AG10803 (cell line): ENCODE measurements at regions not wholly inside any gene's neighbourhood (a gene's known extent, or its start where the extent isn't known, plus 50 kb on each side); places are given as distances from the start of the nearest gene placed in this dataset.
"Not testable (repeated sequence)": the region's sequence is repeated elsewhere in the genome, so short reads cannot be mapped to it uniquely, and the experiment has no call there.

Experiments used
- DNase-seq: peaks from one replicate; pipeline ENCODE4 v3.0.0; 2010; ENCODE audit warnings: low read depth
- H3K4me3 ChIP-seq: 2 replicates; pipeline ENCODE4 v1.5.1; 2011; ENCODE audit warnings: mild to moderate bottlenecking, low read length, control low read depth
- TF ChIP-seq, protein P1 (sequence below): conservative IDR thresholded peaks from 2 replicates; pipeline ENCODE4 v1.5.1; 2011; ENCODE audit warnings: mild to moderate bottlenecking, low read length, control low read depth, inconsistent platforms

DNA sequence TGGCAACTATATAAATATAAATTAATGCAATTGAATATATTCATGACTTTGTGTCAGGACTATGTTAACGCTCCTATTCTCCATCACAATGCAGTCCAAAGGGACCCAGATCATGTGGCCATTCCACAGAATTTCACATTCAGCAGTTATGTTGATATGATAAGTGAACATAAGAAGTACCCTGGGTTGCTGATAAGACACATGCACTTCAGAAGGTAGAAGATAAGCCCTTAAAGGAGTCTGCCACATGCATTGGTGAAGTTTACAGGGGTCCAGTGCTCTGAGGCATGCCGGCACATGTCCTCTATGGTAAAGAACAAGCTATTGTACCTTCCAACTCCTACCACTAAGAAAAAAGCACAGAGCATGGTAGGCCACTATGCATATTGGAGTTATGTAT is 76.4 kb downstream of the PHAX start:
- DNase-seq: no peak
- no peak overlapping the region for H3K4me3 ChIP-seq
- TF ChIP-seq, protein P1, sequence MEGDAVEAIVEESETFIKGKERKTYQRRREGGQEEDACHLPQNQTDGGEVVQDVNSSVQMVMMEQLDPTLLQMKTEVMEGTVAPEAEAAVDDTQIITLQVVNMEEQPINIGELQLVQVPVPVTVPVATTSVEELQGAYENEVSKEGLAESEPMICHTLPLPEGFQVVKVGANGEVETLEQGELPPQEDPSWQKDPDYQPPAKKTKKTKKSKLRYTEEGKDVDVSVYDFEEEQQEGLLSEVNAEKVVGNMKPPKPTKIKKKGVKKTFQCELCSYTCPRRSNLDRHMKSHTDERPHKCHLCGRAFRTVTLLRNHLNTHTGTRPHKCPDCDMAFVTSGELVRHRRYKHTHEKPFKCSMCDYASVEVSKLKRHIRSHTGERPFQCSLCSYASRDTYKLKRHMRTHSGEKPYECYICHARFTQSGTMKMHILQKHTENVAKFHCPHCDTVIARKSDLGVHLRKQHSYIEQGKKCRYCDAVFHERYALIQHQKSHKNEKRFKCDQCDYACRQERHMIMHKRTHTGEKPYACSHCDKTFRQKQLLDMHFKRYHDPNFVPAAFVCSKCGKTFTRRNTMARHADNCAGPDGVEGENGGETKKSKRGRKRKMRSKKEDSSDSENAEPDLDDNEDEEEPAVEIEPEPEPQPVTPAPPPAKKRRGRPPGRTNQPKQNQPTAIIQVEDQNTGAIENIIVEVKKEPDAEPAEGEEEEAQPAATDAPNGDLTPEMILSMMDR: no peak

DNA sequence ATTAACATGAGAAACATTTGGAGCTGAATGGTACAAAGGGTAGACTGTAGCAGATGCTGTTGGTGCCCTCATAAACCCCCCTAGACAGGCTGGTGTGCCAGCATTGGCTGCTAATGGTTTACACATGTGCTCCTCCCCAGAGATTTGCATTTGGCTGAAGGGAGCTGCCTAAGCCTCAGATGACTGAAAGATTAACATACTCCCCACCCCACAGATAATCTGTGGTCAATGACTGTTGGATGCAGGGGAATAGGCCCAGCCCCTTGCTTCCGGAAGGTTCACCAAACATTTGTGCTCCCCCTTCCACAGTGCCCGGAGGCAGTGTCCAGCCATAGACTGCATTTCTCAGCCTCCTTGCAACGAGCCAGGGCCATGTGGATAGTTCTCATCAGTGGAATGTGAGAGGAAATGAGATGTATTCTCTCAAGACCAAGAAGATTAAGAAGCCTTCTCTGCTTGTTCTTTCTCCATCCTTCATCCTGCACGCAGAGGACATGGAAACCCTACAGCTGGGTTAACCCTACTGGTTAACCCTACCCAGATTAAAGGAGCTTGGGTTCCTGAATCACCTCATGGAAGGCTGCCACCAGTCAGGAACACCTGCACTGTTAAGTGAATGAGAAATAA is 79.6 kb downstream of the PHAX start:
- TF ChIP-seq, protein P1: no peak
- peak; percentile 83 for DNase-seq
- H3K4me3 ChIP-seq: no peak overlapping the region

DNA sequence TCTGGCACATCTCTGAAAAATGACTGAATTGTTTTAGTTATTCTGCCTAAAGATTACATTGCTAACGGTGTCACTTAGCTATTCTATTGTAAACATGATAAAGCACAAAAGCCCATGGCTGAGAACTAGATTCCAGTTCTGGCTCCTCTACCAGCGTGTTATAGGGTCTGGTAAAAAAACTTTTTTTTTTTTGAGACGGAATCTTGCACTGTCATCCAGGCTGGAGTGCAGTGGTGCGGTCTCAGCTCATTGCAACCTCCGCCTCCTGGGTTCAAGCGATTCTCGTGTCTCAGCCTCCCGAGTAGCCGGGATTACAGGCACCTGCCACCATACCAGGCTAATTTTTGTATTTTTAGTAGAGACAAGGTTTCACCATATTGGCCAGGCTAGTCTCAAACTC is 80.6 kb downstream of the PHAX start:
- not testable (repeated sequence) for DNase-seq, H3K4me3 ChIP-seq

DNA sequence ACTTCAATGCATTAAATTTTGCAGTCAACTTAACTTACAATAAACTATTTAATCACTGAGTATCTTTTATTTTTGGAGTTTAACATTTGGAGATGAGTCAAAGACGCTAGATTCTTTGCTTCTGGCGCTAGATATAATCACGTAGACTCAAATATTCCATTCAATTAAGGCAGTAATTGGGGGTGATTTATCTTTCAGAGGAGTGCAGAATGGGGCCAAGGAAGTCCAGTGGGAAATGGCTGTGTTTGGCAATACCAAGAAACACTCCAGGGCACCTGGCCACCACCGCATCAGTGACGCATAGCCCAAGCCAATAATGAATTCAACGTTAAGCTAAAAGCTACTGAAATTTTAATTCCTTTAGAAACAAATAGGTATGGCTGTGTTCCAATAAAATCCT is 81.2 kb downstream of the PHAX start:
- peak; percentile 59 for DNase-seq
- no peak overlapping the region for H3K4me3 ChIP-seq
- TF ChIP-seq, protein P1: no peak

DNA sequence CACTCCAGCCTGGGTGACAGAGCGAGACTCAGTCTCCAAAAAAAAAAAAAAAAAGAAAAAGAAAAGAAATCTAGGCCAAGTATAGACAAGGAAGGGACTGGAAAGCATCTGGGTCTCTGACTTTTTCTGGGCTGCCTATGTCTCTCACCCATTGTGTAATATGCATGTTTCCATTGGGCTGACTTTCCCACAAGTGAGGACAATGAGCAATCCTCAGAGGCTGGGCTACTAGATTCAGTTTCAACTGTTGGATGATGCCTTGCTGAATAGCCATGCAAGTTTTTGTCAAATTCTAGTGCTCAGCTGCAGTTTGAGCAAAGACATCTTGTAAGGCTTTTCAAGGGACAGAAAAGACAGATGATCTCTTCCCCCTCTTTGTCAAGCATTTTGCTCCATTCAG is 82.1 kb downstream of the PHAX start:
- TF ChIP-seq, protein P1: no peak
- no peak overlapping the region for H3K4me3 ChIP-seq
- DNase-seq: no peak

DNA sequence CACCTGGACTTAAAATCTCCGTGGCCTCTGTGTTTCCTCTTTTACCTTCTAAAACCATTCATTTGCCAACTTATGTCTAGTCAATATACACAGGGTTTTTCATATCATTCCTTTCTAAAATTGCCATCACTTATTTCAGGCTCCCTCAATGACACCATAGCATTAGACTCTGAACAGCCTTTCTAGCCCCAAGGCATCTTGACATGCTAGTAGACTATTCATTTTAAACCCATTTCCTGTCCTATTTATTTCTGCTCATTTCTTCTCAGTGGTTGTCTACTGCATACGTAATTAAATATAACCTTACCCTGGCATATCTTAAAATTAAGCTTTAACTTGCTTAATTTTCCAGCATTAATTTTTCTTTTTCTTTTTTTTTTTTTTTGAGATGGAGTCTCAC is 83.2 kb downstream of the PHAX start:
- TF ChIP-seq, protein P1: no peak
- H3K4me3 ChIP-seq: no peak overlapping the region
- DNase-seq: no peak

DNA sequence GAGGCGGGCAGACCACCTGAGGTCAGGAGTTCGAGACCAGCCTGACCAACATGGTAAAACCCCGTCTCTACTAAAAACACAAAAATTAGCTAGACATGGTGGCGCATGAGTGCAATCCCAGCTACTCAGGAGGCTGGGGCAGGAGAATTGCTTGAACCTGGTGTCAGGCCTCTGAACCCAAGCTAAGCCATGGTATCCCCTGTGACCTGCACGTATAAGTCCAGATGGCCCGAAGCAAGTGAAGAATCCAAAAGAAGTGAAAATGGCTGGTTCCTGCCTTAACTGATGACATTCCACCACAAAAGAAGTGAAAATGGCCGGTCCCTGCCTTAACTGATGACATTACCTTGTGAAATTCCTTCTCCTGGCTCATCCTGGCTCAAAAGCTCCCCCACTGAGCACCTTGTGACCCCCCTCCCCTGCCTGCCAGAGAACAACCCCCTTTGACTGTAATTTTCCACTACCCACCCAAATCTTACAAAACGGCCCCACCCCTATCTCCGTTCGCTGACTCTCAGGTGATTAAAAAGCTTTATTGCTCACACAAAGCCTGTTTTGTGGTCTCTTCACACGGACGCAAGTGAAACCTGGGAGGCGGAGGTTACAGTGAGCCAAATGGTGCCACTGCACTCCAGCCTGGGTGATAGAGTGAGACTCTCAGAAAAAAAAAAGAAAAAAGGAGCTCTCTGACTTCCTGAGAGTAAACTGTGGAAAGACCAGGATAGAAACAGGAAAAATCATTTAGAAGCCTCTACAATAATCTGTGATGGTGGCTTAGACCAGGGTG is 84.1 kb downstream of the PHAX start:
- DNase-seq, H3K4me3 ChIP-seq: not testable (repeated sequence)

DNA sequence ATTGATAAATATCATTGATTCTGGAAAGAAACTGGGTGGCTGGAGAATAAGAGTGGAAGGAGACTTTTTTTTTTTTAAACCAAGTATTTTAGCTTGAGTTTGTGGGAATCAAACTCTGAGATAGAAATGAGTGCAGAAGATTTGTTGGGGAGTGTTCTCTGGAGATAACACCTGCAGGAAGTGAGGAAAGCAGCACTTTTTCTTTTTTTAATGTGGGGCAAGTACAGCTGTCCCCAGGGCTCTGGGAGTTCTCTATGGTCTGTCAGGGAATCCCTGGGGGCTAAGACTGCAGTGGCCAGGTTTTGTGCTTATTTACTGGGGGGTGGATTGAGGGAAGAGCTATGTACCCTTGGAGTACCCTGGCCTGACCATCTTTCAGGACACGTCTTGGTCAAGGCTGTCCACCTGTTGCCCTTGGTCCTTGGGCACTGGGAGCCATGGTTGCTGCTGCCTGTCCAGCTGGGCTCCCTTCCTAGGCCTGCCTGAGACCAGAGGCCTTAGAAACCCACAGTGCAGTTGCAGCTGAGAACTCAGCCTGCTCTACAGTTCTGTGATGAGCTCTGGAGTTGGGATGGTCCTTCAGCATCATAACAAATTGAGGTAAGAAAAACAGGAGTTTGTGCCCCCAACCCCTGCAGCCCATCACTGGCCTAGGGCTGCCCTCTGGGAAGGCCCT is 85.8 kb downstream of the PHAX start:
- DNase-seq: no peak
- no peak overlapping the region for H3K4me3 ChIP-seq

More for the DNA sequence above, 85.8 kb downstream of the PHAX start:
- TF ChIP-seq, protein P1: no peak
